ENCODE measurements at regions not wholly inside any gene's neighbourhood (a gene's known extent, or its start where the extent isn't known, plus 50 kb on each side); places are given as distances from the start of the nearest gene placed in this dataset.

DNA sequence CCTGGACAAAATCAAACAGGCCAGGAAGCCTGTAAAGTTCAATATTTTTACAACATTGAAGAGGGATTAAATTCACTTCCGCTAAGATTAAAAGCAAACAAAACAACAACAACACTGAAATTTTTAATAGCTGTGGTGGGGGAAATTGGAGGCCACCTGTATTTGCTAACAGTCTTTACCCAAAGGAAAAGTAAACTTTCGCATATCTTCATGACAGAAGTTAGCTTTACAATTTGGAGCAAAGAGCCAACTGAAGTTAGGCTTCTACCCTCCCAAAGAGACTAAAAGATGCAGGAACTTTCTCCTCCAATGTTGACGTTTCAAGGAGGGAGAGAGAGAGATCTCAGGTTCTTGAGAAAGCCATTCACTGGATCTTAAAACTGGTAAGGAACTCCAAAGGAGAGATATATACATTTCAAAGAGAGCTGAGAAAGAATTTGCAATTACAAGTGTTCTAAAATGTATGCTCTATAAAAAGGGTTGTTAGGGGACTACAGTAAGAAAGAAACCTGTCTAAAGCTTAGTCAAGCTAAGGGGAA lies 349.2 kb upstream of the CDH9 start:
- TF ChIP-seq, protein P1, sequence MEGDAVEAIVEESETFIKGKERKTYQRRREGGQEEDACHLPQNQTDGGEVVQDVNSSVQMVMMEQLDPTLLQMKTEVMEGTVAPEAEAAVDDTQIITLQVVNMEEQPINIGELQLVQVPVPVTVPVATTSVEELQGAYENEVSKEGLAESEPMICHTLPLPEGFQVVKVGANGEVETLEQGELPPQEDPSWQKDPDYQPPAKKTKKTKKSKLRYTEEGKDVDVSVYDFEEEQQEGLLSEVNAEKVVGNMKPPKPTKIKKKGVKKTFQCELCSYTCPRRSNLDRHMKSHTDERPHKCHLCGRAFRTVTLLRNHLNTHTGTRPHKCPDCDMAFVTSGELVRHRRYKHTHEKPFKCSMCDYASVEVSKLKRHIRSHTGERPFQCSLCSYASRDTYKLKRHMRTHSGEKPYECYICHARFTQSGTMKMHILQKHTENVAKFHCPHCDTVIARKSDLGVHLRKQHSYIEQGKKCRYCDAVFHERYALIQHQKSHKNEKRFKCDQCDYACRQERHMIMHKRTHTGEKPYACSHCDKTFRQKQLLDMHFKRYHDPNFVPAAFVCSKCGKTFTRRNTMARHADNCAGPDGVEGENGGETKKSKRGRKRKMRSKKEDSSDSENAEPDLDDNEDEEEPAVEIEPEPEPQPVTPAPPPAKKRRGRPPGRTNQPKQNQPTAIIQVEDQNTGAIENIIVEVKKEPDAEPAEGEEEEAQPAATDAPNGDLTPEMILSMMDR (IDR thresholded peaks at IDR 0.05; ENCODE audit: extremely low read depth, insufficient read depth, missing control alignments): no peak
- DNase-seq (ENCODE audit: low spot score): no peak
- in situ Hi-C loops (cut with MboI; ENCODE audit: low pct_unique_long_range_greater_than_20kb, low sequenced_read_pairs, unreplicated experiment): no loop called here

DNA sequence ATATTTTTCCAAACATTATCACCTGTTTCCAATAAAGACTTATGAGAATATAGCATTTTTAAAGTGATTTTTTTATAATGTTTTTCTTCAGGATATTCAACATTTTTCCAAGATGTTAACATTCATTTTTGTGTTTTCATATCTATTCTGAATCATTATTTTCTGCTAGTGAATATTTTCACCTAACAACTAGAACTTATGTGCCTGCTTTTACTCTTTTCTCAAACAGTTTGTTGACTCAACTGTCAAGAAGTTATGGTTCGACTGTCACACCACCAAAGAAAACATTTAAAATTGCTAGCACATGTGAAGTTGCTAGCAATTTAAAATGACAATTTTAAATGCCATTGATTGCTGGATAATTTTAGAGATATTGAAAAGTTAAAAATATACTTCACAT lies 343.3 kb upstream of the CDH9 start:
- in situ Hi-C loops (cut with MboI; ENCODE audit: low pct_unique_long_range_greater_than_20kb, low sequenced_read_pairs, unreplicated experiment): no loop called here
- no peak for DNase-seq (ENCODE audit: low spot score)
- TF ChIP-seq, protein P1 (IDR thresholded peaks at IDR 0.05; ENCODE audit: extremely low read depth, insufficient read depth, missing control alignments): no peak

DNA sequence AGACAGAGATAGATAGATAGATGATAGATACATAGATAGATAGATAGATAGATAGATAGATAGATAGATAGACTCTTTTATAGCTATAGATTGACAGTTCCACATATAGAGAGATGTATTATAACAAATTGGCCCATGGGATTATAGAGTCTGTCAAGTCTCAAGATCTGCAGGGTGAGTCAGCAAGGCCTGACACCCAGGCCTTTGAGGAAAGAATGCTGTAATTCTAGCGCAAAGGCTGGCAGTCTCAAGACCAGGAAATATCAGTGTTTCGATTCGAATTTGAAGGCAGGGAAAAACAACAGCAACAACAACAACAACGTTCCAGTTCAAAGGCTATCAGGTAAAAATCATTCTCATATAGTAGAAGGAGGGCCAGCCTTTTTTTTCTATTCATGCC lies 339.2 kb upstream of the CDH9 start:
- in situ Hi-C loops (cut with MboI; ENCODE audit: low pct_unique_long_range_greater_than_20kb, low sequenced_read_pairs, unreplicated experiment): no loop called here
- no peak for DNase-seq (ENCODE audit: low spot score)
- TF ChIP-seq, protein P1 (IDR thresholded peaks at IDR 0.05; ENCODE audit: extremely low read depth, insufficient read depth, missing control alignments): no peak

DNA sequence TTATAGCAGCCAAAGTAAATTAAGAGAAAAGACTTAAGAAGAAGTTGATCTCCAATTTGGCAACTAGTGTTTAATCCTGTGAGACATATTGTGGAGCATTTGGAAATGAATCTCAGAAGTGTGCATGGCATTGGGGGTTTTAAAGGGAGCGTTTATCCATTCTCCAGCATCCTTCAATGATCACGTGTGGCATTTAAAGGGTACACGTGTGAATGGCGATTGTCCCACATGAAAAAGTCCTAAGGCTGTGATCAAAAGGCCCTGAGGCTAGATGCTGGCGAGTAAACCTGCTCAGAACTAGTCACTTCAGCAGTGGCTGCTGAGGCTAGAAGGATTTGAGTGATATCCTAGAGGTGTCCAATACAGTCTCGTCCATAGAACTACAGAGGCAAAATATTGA lies 315.6 kb upstream of the CDH9 start:
- in situ Hi-C loops (cut with MboI; ENCODE audit: low pct_unique_long_range_greater_than_20kb, low sequenced_read_pairs, unreplicated experiment): no loop called here
- DNase-seq (ENCODE audit: low spot score): no peak
- TF ChIP-seq, protein P1 (IDR thresholded peaks at IDR 0.05; ENCODE audit: extremely low read depth, insufficient read depth, missing control alignments): no peak

DNA sequence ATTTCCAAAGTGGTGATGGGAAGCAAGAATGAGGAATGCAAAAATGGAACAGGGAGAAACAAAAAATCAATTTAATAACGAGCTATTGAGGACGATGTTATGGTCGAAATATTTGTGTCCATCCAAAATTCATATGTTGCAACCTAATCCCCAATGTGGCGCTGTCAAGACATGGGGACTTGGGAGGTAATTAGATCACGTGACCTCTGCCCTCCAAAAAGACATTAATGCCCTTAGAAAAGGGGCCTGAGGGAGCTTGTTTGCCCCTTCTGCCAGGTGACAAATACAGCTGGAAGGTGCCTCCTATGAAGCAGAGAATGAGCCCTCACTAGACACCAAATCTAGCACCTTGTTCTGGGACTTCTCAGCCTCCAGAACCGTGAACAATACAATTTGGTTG lies 315.2 kb upstream of the CDH9 start:
- TF ChIP-seq, protein P1 (IDR thresholded peaks at IDR 0.05; ENCODE audit: extremely low read depth, insufficient read depth, missing control alignments): no peak
- in situ Hi-C loops (cut with MboI; ENCODE audit: low pct_unique_long_range_greater_than_20kb, low sequenced_read_pairs, unreplicated experiment): no loop called here
- no peak for DNase-seq (ENCODE audit: low spot score)

DNA sequence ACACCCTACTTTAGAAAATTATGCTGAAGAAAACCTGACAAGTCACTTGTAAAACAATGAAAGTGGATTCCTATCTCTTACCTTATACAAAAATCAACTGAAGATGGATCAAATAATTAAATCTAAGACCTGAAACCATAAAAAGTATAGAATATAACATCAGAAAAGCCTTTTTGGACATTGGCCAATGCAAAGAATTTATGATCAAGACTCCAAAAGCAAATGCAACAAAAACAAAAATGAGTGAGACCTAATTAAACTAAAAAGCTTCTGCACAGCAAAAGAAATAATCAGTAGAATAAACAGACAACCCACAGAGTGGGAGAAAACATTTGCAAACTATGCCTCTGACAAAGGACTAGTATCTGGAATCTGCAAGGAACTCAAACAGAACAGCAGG lies 303.0 kb upstream of the CDH9 start:
- TF ChIP-seq, protein P1 (IDR thresholded peaks at IDR 0.05; ENCODE audit: extremely low read depth, insufficient read depth, missing control alignments): no peak
- no peak for DNase-seq (ENCODE audit: low spot score)
- in situ Hi-C loops (cut with MboI; ENCODE audit: low pct_unique_long_range_greater_than_20kb, low sequenced_read_pairs, unreplicated experiment): no loop called here

DNA sequence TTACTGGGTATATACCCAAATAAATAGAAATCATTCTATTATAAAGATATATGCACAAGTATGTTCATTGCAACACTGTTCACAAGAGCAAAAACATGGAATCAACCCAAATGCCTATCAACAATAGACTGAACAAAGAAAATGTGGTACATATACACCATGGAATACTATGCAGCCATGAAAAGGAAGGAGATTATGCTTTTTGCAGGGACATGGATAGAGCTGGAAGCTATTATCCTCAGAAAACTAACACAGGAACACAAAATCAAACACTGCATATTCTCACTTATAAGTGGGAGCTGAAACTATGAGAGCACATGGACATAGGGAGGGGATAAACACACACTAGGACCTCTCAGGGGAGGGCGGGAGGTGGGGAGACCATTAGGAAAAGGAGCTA lies 298.4 kb upstream of the CDH9 start:
- in situ Hi-C loops (cut with MboI; ENCODE audit: low pct_unique_long_range_greater_than_20kb, low sequenced_read_pairs, unreplicated experiment): no loop called here
- no peak for DNase-seq (ENCODE audit: low spot score)
- TF ChIP-seq, protein P1 (IDR thresholded peaks at IDR 0.05; ENCODE audit: extremely low read depth, insufficient read depth, missing control alignments): no peak
